GM12878 (cell line): ENCODE measurements at regions not wholly inside any gene's neighbourhood (a gene's known extent, or its start where the extent isn't known, plus 50 kb on each side); places are given as distances from the start of the nearest gene placed in this dataset.
"Not testable (repeated sequence)": the region's sequence is repeated elsewhere in the genome, so short reads cannot be mapped to it uniquely, and the experiment has no call there.

Experiments used
- ATAC-seq: fragments of 200-7000 bp; cut with Tn5 transposase; 3 replicates; pipeline ENCODE4 v1.9.1; 2020; ENCODE audit warnings: mild to moderate bottlenecking, moderate library complexity
- BruUV-seq: library from RNA; stranded (reverse); fragments of 400-500 nt; replicated peaks from 2 replicates; lab custom pipeline; 2021; lab: Mats Ljungman, UMichigan
- CTCF ChIA-PET: fragments of 300-600 bp; sonication (Branson Sonifier 250); formaldehyde crosslinking; extraction: SDS; loops from one replicate; lab custom pipeline; 2021; ENCODE audit warnings: inconsistent platforms; lab: Yijun Ruan, JAX
- POLR2A ChIA-PET: fragments of 350-600 bp; formaldehyde crosslinking; extraction: SDS; loops from one replicate; lab custom pipeline; 2021; ENCODE audit warnings: inconsistent platforms; lab: Charles Lee
- RAD21 ChIA-PET: fragments of 300-600 bp; sonication (Branson Sonifier 250); formaldehyde crosslinking; loops from one replicate; lab custom pipeline; 2023; ENCODE audit warnings: antibody characterized with exemption; ENCODE audit not compliant: unreplicated experiment; lab: Charles Lee
- SMC1A ChIA-PET: fragments of 300-600 bp; sonication (Branson Sonifier 250); formaldehyde crosslinking; loops from one replicate; lab custom pipeline; 2023; ENCODE audit not compliant: unreplicated experiment, uncharacterized antibody; lab: Charles Lee
- DNase-seq: peaks from one replicate; pipeline ENCODE4 v3.0.0-alpha.2; 2011; ENCODE audit warnings: low read depth, low spot score
- FAIRE-seq: peaks from 3 replicates; lab custom pipeline; 2011; peaks lifted over from hg19 to GRCh38; lab: Jason Lieb, UNC
- H2AFZ ChIP-seq: 2 replicates; pipeline ENCODE4 v1.6.0; 2011; ENCODE audit warnings: low read depth, low read length, control low read depth; ENCODE audit not compliant: control insufficient read depth
- H3K27ac ChIP-seq: 2 replicates; pipeline ENCODE4 v1.5.1; 2011; ENCODE audit warnings: control low read depth; ENCODE audit not compliant: control insufficient read depth, insufficient read depth
- H3K27me3 ChIP-seq, 2 experiments: replicated peaks in 1 of 2; 2 replicates each; pipeline versions ENCODE4 v1.6.0 to v1.6.1; 2011; ENCODE audit warnings: low read length in 1 of 2; ENCODE audit not compliant: control insufficient read depth in 2 of 2, insufficient read depth in 2 of 2
- H3K36me3 ChIP-seq, 2 experiments: 2 replicates each; pipeline ENCODE4 v1.5.1; 2011; ENCODE audit warnings: low read length in 1 of 2; ENCODE audit not compliant: control insufficient read depth in 2 of 2, insufficient read depth in 2 of 2
- H3K4me1 ChIP-seq: 2 replicates; pipeline ENCODE4 v1.6.1; 2011; ENCODE audit warnings: mild to moderate bottlenecking, low read length, moderate library complexity, mixed read lengths; ENCODE audit not compliant: control insufficient read depth, insufficient read depth
- H3K4me2 ChIP-seq: 2 replicates; pipeline ENCODE4 v1.6.0; 2011; ENCODE audit warnings: control low read depth; ENCODE audit not compliant: control insufficient read depth, insufficient read depth
- H3K4me3 ChIP-seq: fragments of 200-600 bp; sonication (generic); 2 replicates; pipeline ENCODE4 v1.5.1; 2016
- H3K79me2 ChIP-seq: 2 replicates; pipeline ENCODE4 v1.6.0; 2011; ENCODE audit warnings: low read length; ENCODE audit not compliant: control insufficient read depth, insufficient read depth
- H3K9ac ChIP-seq: 2 replicates; pipeline ENCODE4 v1.8.0; 2011; ENCODE audit warnings: low read length, control low read depth, mixed read lengths; ENCODE audit not compliant: control insufficient read depth, insufficient read depth
- H3K9me3 ChIP-seq: replicated peaks from 3 replicates; pipeline ENCODE4 v1.5.1; 2011; ENCODE audit warnings: mild to moderate bottlenecking, low read length; ENCODE audit not compliant: control insufficient read depth, insufficient read depth
- H4K20me1 ChIP-seq: 2 replicates; pipeline ENCODE4 v1.6.0; 2011; ENCODE audit not compliant: control insufficient read depth, insufficient read depth
- CHD2 ChIP-seq: IDR thresholded peaks from 2 replicates; pipeline ENCODE4 v1.6.1; 2011; ENCODE audit warnings: low read depth, low read length, improper control_type of control experiment, borderline replicate concordance
- MXI1 ChIP-seq: fragments of 150-350 bp; IDR thresholded peaks from 2 replicates; pipeline ENCODE4 v1.6.1; 2011; ENCODE audit warnings: low read depth, mild to moderate bottlenecking, inconsistent platforms, low read length, improper control_type of control experiment
- NFXL1 ChIP-seq: fragments of 450-650 bp; IDR thresholded peaks from 2 replicates; pipeline ENCODE4 v1.6.1; 2017; ENCODE audit warnings: antibody characterized with exemption, mild to moderate bottlenecking, borderline replicate concordance
- TAF1 ChIP-seq: IDR thresholded peaks from 2 replicates; pipeline ENCODE4 v1.6.1; 2011; ENCODE audit warnings: mild to moderate bottlenecking, low read depth, low read length, borderline replicate concordance
- WGBS: methylation state at CpG from one replicate; pipeline ENCODE4 v1.1.6; 2016; ENCODE audit warnings: low lambda C conversion rate; ENCODE audit not compliant: insufficient replicate concordance, insufficient coverage; ENCODE audit errors: missing lambda C conversion rate; 5-methylcytosine and 5-hydroxymethylcytosine counted together
- in situ Hi-C: fragments of 300-500 bp; cut with MboI; formaldehyde crosslinking; loops from 9 replicates; pipeline ENCODE4 v1.14.3; 2018; ENCODE audit warnings: mixed read lengths
- intact Hi-C: fragments of 100-400 bp; cut with micrococcal nuclease; formaldehyde crosslinking; loops from one replicate; pipeline ENCODE4 v1.14.2; 2022; ENCODE audit not compliant: unreplicated experiment
- TF ChIP-seq, protein P1 (sequence below): fragments of 450-650 bp; IDR thresholded peaks from 2 replicates; pipeline ENCODE4 v1.6.1; 2017; ENCODE audit warnings: antibody characterized with exemption, mild to moderate bottlenecking, moderate library complexity
- TF ChIP-seq, protein P2 (sequence below): fragments of 450-650 bp; IDR thresholded peaks from 2 replicates; pipeline ENCODE4 v1.6.1; 2017; ENCODE audit warnings: mild to moderate bottlenecking, low read depth, inconsistent platforms; ENCODE audit not compliant: poor library complexity, severe bottlenecking
- TF ChIP-seq, protein P3 (sequence below): fragments of 450-650 bp; IDR thresholded peaks from 2 replicates; pipeline ENCODE4 v1.6.1; 2018; ENCODE audit warnings: mild to moderate bottlenecking, low read depth, moderate library complexity; ENCODE audit not compliant: partially characterized antibody

- H3K27ac ChIP-seq, SMC1A ChIA-PET, ATAC-seq, H3K4me3 ChIP-seq, H3K27me3 ChIP-seq, BruUV-seq, H3K36me3 ChIP-seq, in situ Hi-C loops, H2AFZ ChIP-seq, H4K20me1 ChIP-seq, POLR2A ChIA-PET, FAIRE-seq, H3K4me2 ChIP-seq, intact Hi-C loops, RAD21 ChIA-PET, H3K9me3 ChIP-seq, CTCF ChIA-PET, H3K4me1 ChIP-seq, H3K9ac ChIP-seq, H3K79me2 ChIP-seq, DNase-seq: not testable (repeated sequence)
- WGBS = 42% methylated on average over 10 of the region's 10 CpGs
These were observed 189.6 kb upstream of the GPR149 start for GRCh38 chr3:154619621-154620020.

DNA sequence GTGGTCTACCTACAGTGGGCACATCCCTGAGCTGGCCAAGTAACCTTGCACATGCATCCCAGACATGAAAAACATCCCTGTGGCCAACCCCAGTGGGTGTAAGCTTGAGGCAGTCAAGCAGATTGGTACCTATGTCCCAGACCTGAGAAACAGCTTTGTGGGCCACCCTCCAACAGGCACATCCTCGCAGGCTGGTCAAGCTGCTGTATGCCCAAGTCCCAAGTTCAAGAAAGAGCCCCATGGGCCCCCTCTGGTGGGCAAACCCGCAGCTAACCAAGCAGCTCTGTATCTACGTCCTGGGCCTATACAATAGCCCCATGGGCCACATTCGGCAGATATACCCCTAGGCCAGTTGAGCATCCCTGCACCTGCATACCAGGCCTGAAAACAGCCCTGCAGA lies 186.3 kb upstream of the GPR149 start:
- ChIA-PET POLR2A (no interaction called here), RAD21 (no interaction called here), CTCF (no interaction called here), SMC1A (no interaction called here)
- H3K27me3 ChIP-seq = no peaks in the 10 kb centered on the region
- in situ Hi-C loops = no loop called here
- WGBS = 2% methylated on average over 4 of the region's 4 CpGs
- no peaks in the 10 kb centered on the region for H3K9me3 ChIP-seq
- no peaks in the 10 kb centered on the region for H4K20me1 ChIP-seq
- H3K4me2 ChIP-seq = no peak overlapping the region
- no TSS peak for BruUV-seq
- no peaks in the 10 kb centered on the region for H3K79me2 ChIP-seq
- peak; percentile 41 for ATAC-seq
- no peak for DNase-seq
- intact Hi-C loops = no loop called here
- no peak overlapping the region for H3K4me3 ChIP-seq
- no peaks in the 10 kb centered on the region for H3K36me3 ChIP-seq
- H3K27ac ChIP-seq = no peak overlapping the region
- no peak overlapping the region for H2AFZ ChIP-seq
- FAIRE-seq = no peak
- no peaks in the 10 kb centered on the region for H3K4me1 ChIP-seq
- H3K9ac ChIP-seq = no peak overlapping the region
- TF ChIP-seq NFXL1 = no peak
- no peak for TF ChIP-seq TAF1
- TF ChIP-seq, protein P1, sequence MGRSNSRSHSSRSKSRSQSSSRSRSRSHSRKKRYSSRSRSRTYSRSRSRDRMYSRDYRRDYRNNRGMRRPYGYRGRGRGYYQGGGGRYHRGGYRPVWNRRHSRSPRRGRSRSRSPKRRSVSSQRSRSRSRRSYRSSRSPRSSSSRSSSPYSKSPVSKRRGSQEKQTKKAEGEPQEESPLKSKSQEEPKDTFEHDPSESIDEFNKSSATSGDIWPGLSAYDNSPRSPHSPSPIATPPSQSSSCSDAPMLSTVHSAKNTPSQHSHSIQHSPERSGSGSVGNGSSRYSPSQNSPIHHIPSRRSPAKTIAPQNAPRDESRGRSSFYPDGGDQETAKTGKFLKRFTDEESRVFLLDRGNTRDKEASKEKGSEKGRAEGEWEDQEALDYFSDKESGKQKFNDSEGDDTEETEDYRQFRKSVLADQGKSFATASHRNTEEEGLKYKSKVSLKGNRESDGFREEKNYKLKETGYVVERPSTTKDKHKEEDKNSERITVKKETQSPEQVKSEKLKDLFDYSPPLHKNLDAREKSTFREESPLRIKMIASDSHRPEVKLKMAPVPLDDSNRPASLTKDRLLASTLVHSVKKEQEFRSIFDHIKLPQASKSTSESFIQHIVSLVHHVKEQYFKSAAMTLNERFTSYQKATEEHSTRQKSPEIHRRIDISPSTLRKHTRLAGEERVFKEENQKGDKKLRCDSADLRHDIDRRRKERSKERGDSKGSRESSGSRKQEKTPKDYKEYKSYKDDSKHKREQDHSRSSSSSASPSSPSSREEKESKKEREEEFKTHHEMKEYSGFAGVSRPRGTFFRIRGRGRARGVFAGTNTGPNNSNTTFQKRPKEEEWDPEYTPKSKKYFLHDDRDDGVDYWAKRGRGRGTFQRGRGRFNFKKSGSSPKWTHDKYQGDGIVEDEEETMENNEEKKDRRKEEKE = no peak
- TF ChIP-seq CHD2 = no peak
- TF ChIP-seq MXI1 = no peak
- TF ChIP-seq, protein P2, sequence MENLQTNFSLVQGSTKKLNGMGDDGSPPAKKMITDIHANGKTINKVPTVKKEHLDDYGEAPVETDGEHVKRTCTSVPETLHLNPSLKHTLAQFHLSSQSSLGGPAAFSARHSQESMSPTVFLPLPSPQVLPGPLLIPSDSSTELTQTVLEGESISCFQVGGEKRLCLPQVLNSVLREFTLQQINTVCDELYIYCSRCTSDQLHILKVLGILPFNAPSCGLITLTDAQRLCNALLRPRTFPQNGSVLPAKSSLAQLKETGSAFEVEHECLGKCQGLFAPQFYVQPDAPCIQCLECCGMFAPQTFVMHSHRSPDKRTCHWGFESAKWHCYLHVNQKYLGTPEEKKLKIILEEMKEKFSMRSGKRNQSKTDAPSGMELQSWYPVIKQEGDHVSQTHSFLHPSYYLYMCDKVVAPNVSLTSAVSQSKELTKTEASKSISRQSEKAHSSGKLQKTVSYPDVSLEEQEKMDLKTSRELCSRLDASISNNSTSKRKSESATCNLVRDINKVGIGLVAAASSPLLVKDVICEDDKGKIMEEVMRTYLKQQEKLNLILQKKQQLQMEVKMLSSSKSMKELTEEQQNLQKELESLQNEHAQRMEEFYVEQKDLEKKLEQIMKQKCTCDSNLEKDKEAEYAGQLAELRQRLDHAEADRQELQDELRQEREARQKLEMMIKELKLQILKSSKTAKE = no peak
- TF ChIP-seq, protein P3, sequence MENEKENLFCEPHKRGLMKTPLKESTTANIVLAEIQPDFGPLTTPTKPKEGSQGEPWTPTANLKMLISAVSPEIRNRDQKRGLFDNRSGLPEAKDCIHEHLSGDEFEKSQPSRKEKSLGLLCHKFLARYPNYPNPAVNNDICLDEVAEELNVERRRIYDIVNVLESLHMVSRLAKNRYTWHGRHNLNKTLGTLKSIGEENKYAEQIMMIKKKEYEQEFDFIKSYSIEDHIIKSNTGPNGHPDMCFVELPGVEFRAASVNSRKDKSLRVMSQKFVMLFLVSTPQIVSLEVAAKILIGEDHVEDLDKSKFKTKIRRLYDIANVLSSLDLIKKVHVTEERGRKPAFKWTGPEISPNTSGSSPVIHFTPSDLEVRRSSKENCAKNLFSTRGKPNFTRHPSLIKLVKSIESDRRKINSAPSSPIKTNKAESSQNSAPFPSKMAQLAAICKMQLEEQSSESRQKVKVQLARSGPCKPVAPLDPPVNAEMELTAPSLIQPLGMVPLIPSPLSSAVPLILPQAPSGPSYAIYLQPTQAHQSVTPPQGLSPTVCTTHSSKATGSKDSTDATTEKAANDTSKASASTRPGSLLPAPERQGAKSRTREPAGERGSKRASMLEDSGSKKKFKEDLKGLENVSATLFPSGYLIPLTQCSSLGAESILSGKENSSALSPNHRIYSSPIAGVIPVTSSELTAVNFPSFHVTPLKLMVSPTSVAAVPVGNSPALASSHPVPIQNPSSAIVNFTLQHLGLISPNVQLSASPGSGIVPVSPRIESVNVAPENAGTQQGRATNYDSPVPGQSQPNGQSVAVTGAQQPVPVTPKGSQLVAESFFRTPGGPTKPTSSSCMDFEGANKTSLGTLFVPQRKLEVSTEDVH = no peak
